ENCODE measurements at regions not wholly inside any gene's neighbourhood (a gene's known extent, or its start where the extent isn't known, plus 50 kb on each side); places are given as distances from the start of the nearest gene placed in this dataset.

DNA sequence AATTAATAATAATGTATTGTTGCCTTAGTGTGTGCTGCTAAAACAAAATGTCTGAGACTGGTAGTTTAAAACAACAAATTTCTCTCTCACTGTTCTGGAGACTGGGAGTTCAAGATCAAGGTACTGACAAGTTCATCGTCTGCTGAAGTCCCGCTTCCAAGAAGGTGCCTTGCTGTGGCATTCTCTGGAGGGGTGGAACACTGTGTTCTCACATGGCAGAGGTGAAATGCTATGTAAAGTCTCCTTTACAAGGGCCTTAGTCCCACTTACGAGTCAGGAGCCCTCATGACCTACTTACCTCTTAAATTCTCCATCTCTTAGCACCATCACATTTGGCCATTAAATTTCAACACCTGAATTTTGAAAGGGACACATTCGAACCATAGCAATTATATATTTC is 299.2 kb upstream of the RBMS1 start:
- TF ChIP-seq, protein P1, sequence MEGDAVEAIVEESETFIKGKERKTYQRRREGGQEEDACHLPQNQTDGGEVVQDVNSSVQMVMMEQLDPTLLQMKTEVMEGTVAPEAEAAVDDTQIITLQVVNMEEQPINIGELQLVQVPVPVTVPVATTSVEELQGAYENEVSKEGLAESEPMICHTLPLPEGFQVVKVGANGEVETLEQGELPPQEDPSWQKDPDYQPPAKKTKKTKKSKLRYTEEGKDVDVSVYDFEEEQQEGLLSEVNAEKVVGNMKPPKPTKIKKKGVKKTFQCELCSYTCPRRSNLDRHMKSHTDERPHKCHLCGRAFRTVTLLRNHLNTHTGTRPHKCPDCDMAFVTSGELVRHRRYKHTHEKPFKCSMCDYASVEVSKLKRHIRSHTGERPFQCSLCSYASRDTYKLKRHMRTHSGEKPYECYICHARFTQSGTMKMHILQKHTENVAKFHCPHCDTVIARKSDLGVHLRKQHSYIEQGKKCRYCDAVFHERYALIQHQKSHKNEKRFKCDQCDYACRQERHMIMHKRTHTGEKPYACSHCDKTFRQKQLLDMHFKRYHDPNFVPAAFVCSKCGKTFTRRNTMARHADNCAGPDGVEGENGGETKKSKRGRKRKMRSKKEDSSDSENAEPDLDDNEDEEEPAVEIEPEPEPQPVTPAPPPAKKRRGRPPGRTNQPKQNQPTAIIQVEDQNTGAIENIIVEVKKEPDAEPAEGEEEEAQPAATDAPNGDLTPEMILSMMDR (conservative IDR thresholded peaks at IDR 0.05) = no peak
- TF ChIP-seq ZFX (IDR thresholded peaks at IDR 0.05) = no peak

Measured in C4-2B (cell line).